Mesendoderm (in vitro differentiated cells): ENCODE measurements at regions not wholly inside any gene's neighbourhood (a gene's known extent, or its start where the extent isn't known, plus 50 kb on each side); places are given as distances from the start of the nearest gene placed in this dataset.
A peak's percentile ranks its signal among the peaks of the same experiment; 100 is the strongest.

Experiments
- DNase-seq: peaks from one replicate; pipeline ENCODE4 v3.0.0; 2013
- H2AK5ac ChIP-seq: 2 replicates; pipeline ENCODE4 v1.6.1; 2013; ENCODE audit warnings: low read length, inconsistent platforms
- H2BK120ac ChIP-seq: 2 replicates; pipeline ENCODE4 v1.6.1; 2013; ENCODE audit warnings: low read depth, mild to moderate bottlenecking, low read length, moderate library complexity, mixed read lengths
- H2BK15ac ChIP-seq: replicated peaks from 2 replicates; pipeline ENCODE4 v1.6.1; 2013; ENCODE audit warnings: low read depth, mild to moderate bottlenecking, moderate library complexity
- H2BK5ac ChIP-seq: 2 replicates; pipeline ENCODE4 v1.6.1; 2013; ENCODE audit warnings: low read length, inconsistent platforms
- H3K18ac ChIP-seq: 2 replicates; pipeline ENCODE4 v1.6.1; 2013; ENCODE audit warnings: mild to moderate bottlenecking, low read length, mixed read lengths
- H3K23ac ChIP-seq: one replicate; pipeline ENCODE4 v1.6.1; 2013; ENCODE audit warnings: low read length
- H3K27ac ChIP-seq: 2 replicates; pipeline ENCODE4 v1.5.1; 2013; ENCODE audit warnings: low read depth, mild to moderate bottlenecking, inconsistent platforms, low read length, moderate library complexity
- H3K27me3 ChIP-seq: 2 replicates; pipeline ENCODE4 v1.6.1; 2013; ENCODE audit warnings: low read length, control low read depth, mild to moderate bottlenecking, inconsistent platforms; ENCODE audit not compliant: insufficient read depth, poor library complexity
- H3K36me3 ChIP-seq: 2 replicates; pipeline ENCODE4 v1.6.1; 2013; ENCODE audit warnings: low read length, inconsistent platforms; ENCODE audit not compliant: control insufficient read depth, insufficient read depth
- H3K4ac ChIP-seq: one replicate; pipeline ENCODE4 v1.6.1; 2013; ENCODE audit warnings: low read depth, mild to moderate bottlenecking, low read length, moderate library complexity
- H3K4me1 ChIP-seq: 2 replicates; pipeline ENCODE4 v1.6.1; 2013; ENCODE audit warnings: low read depth, low read length, inconsistent platforms; ENCODE audit not compliant: control insufficient read depth
- H3K4me2 ChIP-seq: 2 replicates; pipeline ENCODE4 v1.6.1; 2013; ENCODE audit warnings: low read length
- H3K4me3 ChIP-seq: 2 replicates; pipeline ENCODE4 v1.5.1; 2013; ENCODE audit warnings: mild to moderate bottlenecking, low read length
- H3K56ac ChIP-seq: one replicate; pipeline ENCODE4 v1.6.1; 2013; ENCODE audit warnings: low read length
- H3K79me1 ChIP-seq: 2 replicates; pipeline ENCODE4 v1.6.1; 2013; ENCODE audit warnings: low read length, inconsistent platforms
- H3K79me2 ChIP-seq: 2 replicates; pipeline ENCODE4 v1.6.1; 2013; ENCODE audit warnings: mild to moderate bottlenecking, low read length; ENCODE audit not compliant: control insufficient read depth, insufficient read depth
- H3K9ac ChIP-seq: 2 replicates; pipeline ENCODE4 v1.6.1; 2013; ENCODE audit warnings: low read length, inconsistent platforms
- H4K5ac ChIP-seq: one replicate; pipeline ENCODE4 v1.6.1; 2013; ENCODE audit warnings: low read length
- H4K8ac ChIP-seq: one replicate; pipeline ENCODE4 v1.6.1; 2013; ENCODE audit warnings: low read depth, mild to moderate bottlenecking, control low read depth, low read length, moderate library complexity
- WGBS: extraction: QIAGEN DNeasy Blood & Tissue Kit; methylation state at CpG from one replicate; pipeline ENCODE4 v1.1.7; 2013; ENCODE audit warnings: low lambda C conversion rate, missing lambda C conversion rate; ENCODE audit not compliant: insufficient coverage; ENCODE audit errors: extremely low coverage; 5-methylcytosine and 5-hydroxymethylcytosine counted together

DNA sequence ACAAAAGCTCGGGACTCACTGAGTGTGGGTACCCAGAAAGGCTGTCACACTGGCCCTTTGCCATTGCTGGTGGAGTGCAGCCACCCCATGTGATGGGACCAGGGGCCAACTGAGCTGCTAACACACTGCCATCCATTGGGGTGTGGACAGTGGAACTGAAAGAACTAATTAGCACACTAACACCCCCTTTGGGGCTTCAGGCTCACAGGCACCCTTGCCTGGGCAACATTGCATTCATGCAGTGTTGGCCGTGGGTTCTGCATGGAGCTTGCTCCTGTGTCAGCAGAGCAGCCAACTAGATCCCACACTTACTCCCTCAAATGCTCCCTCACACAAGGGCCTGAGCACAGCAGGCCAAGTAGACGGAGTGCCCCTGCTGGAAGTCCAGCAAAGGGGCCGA lies 476.0 kb upstream of the ASIC2 start:
- Histone ChIP-seq H3K4me2 (no peak overlapping the region), H3K27me3 (no peaks in the 10 kb centered on the region), H3K4ac (no peak overlapping the region), H3K18ac (no peak overlapping the region), H3K4me1 (no peaks in the 10 kb centered on the region), H3K27ac (no peak overlapping the region), H3K56ac (no peak overlapping the region), H2AK5ac (no peak overlapping the region), H3K79me1 (no peaks in the 10 kb centered on the region), H2BK120ac (no peak overlapping the region), H3K36me3 (no peaks in the 10 kb centered on the region), H3K9ac (no peak overlapping the region), H4K8ac (no peak overlapping the region), H2BK15ac (no peak overlapping the region), H4K5ac (no peak overlapping the region), H3K23ac (no peak overlapping the region), H3K4me3 (no peak overlapping the region), H2BK5ac (no peak overlapping the region), H3K79me2 (no peaks in the 10 kb centered on the region)
- no peak for DNase-seq
- WGBS: no CpG with 5 or more reads among the region's 4 CpGs

DNA sequence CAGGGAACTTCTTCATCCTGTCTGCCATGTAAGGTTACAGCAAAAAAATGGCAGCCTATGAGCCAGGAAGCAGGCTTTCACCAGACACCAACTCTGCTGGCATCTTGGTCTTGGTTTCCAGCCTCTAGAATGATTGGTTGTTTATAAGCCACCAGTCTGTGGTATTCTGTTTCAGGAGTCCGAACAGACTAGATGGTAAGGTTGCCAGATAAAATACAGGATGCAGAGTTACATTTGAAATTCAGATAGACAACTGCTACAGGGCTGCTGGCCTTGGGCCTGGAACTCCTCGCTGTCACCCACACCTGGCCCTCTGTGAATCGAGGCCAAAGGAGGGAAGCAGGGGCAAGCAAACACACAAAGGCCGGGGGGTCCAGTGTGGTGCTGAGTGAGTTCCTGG lies 478.8 kb upstream of the CCL2 start:
- Histone ChIP-seq H2BK120ac (no peak overlapping the region), H2AK5ac (no peak overlapping the region), H3K4me1 (no peaks in the 10 kb centered on the region), H3K56ac (no peak overlapping the region), H3K79me2 (no peaks in the 10 kb centered on the region), H2BK5ac (no peak overlapping the region), H4K8ac (no peak overlapping the region), H3K9ac (no peak overlapping the region), H3K27me3 (no peaks in the 10 kb centered on the region), H3K23ac (no peak overlapping the region), H3K4me3 (no peak overlapping the region), H3K4me2 (no peak overlapping the region), H3K36me3 (no peaks in the 10 kb centered on the region), H2BK15ac (no peak overlapping the region), H3K79me1 (no peaks in the 10 kb centered on the region), H3K27ac (no peak overlapping the region), H3K18ac (no peak overlapping the region), H3K4ac (no peak overlapping the region), H4K5ac (no peak overlapping the region)
- WGBS: no CpG with 5 or more reads among the region's 4 CpGs
- no peak for DNase-seq

DNA sequence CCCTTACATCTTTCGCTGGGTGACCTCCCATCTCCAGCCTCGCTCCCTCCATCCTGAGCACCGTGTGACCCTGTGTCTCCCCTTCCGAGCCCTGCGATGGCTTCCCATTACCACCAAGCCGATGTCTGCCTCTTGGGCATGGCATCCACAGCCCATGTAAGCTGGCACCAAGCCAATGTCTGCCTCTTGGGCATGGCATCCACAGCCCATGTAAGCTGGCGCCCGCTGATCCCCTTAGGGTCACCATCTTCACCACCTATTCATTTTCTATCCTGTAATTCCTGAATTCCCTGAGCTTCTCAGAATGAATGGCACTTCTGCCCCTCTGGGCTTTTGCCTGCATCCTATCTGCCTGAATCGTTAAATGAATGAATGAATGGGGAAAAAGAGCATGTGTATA lies 478.2 kb upstream of the CCL2 start:
- H3K4me1 ChIP-seq: no peaks in the 10 kb centered on the region
- H3K79me1 ChIP-seq: no peaks in the 10 kb centered on the region
- H3K4ac ChIP-seq: no peak overlapping the region
- no CpG with 5 or more reads among the region's 9 CpGs for WGBS
- H3K4me3 ChIP-seq: no peak overlapping the region
- H3K27me3 ChIP-seq: no peaks in the 10 kb centered on the region
- no peak overlapping the region for H3K18ac ChIP-seq
- no peak overlapping the region for H2BK15ac ChIP-seq
- H3K27ac ChIP-seq: no peak overlapping the region
- no peak overlapping the region for H3K23ac ChIP-seq
- H4K8ac ChIP-seq: no peak overlapping the region
- no peak overlapping the region for H3K56ac ChIP-seq
- no peak overlapping the region for H3K9ac ChIP-seq
- H2BK120ac ChIP-seq: no peak overlapping the region
- H2AK5ac ChIP-seq: no peak overlapping the region
- no peak for DNase-seq
- H3K79me2 ChIP-seq: no peaks in the 10 kb centered on the region
- H3K4me2 ChIP-seq: no peak overlapping the region
- no peak overlapping the region for H4K5ac ChIP-seq
- H2BK5ac ChIP-seq: no peak overlapping the region
- H3K36me3 ChIP-seq: no peaks in the 10 kb centered on the region

DNA sequence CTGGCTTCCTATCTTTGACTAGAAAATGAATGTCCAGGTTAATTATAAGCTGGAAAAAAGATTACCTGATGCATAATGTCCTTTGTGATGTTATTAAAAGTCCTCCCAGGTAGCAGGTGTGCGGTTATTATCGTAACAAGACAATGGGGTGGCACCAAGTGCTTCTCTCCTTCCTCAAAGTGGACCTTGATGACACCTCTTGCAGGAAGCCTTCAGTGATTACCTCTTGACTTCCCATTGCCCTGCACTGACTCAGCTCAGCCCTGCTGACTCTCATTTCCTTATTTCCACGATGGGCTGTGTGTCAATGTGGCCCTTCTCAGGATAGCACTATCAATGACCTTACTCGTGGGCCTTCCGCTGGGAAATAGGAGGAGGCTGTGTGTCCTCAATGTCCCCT lies 477.4 kb upstream of the CCL2 start:
- Histone ChIP-seq H3K56ac (no peak overlapping the region), H3K4ac (no peak overlapping the region), H3K79me2 (no peaks in the 10 kb centered on the region), H3K27me3 (no peaks in the 10 kb centered on the region), H3K79me1 (no peaks in the 10 kb centered on the region), H2BK5ac (no peak overlapping the region), H2BK120ac (no peak overlapping the region), H3K18ac (no peak overlapping the region), H3K23ac (no peak overlapping the region), H3K27ac (no peak overlapping the region), H3K36me3 (no peaks in the 10 kb centered on the region), H4K8ac (no peak overlapping the region), H3K4me3 (no peak overlapping the region), H2AK5ac (no peak overlapping the region), H3K4me2 (no peak overlapping the region), H3K4me1 (no peaks in the 10 kb centered on the region), H3K9ac (no peak overlapping the region), H2BK15ac (no peak overlapping the region), H4K5ac (no peak overlapping the region)
- WGBS: no CpG with 5 or more reads among the region's 5 CpGs
- no peak for DNase-seq

DNA sequence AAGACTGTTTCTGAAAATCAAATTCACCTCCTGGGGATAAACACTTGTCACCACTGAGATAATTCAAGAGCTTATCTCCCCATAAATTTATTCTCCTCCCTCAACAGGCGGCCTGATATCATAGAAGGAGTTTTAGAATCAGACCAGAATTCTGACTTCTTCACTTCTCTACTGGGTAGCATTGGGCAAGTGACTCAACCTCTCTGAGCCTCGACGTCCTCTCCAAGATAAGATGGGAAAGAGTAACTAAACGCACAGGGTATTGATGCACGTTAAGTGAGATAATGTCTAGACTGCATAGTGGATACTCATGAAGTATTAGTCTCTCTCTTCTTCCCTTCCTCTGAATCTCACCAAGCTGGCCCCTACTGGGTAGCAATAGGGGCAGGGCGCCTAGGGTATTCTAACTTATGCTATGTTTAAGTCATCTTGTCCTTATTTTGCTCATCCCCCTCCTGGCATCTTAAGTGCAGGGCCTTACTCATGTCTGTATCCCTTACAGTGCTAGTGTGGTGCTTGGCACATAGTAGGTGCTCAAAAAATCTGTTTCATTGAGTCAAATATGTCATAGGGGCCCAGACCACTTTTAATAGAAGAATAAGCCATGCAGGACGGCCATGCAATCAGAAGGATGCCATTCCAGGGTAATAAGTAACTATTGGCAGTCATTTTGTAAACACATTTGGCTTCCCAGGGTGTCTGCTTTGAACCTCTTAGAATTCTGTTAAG lies 476.4 kb upstream of the CCL2 start:
- Histone ChIP-seq H2BK5ac (no peak overlapping the region), H2BK120ac (no peak overlapping the region), H3K9ac (no peak overlapping the region), H3K18ac (no peak overlapping the region), H4K5ac (no peak overlapping the region), H3K4ac (no peak overlapping the region), H2BK15ac (no peak overlapping the region), H3K79me1 (no peaks in the 10 kb centered on the region), H3K56ac (no peak overlapping the region), H3K4me1 (no peaks in the 10 kb centered on the region), H3K4me3 (no peak overlapping the region), H3K27me3 (no peaks in the 10 kb centered on the region), H3K4me2 (no peak overlapping the region), H3K27ac (no peak overlapping the region), H2AK5ac (no peak overlapping the region), H3K79me2 (no peaks in the 10 kb centered on the region), H3K36me3 (no peaks in the 10 kb centered on the region), H4K8ac (no peak overlapping the region), H3K23ac (no peak overlapping the region)
- WGBS: no CpG with 5 or more reads among the region's 7 CpGs
- peak; percentile 6 for DNase-seq

DNA sequence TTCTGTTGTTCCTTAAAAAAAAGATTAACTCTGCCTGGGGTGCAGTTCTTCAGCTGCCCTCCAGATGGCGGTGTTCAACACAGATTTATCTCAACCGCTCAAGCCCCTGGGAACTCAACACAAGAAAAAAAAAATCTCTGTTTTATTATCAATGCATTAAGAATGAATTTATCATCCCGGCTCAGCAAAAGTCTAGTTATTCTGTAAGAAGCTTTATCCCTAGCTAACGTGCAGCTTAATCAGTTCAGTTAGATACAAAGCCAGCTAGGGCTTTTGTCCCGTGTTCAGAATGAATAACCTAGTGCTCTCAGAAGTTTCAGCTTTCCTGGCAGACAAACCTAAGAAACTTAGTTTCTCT lies 475.9 kb upstream of the CCL2 start:
- WGBS: no CpG with 5 or more reads among the region's 5 CpGs
- peak; percentile 68 for DNase-seq
- no peak overlapping the region for H3K27ac ChIP-seq
- H3K4me3 ChIP-seq: no peak overlapping the region
- H3K4ac ChIP-seq: no peak overlapping the region
- no peak overlapping the region for H3K9ac ChIP-seq
- H4K8ac ChIP-seq: no peak overlapping the region
- H3K4me2 ChIP-seq: no peak overlapping the region
- no peaks in the 10 kb centered on the region for H3K79me2 ChIP-seq
- no peaks in the 10 kb centered on the region for H3K36me3 ChIP-seq
- H4K5ac ChIP-seq: no peak overlapping the region
- H2AK5ac ChIP-seq: no peak overlapping the region
- no peaks in the 10 kb centered on the region for H3K27me3 ChIP-seq
- H3K4me1 ChIP-seq: no peaks in the 10 kb centered on the region
- H2BK5ac ChIP-seq: no peak overlapping the region
- no peak overlapping the region for H2BK120ac ChIP-seq
- H3K18ac ChIP-seq: no peak overlapping the region
- no peak overlapping the region for H3K23ac ChIP-seq
- H2BK15ac ChIP-seq: no peak overlapping the region
- H3K79me1 ChIP-seq: no peaks in the 10 kb centered on the region
- no peak overlapping the region for H3K56ac ChIP-seq
